HG02571 (cell line): ENCODE measurements at regions not wholly inside any gene's neighbourhood (a gene's known extent, or its start where the extent isn't known, plus 50 kb on each side); places are given as distances from the start of the nearest gene placed in this dataset.

Experiments
- ATAC-seq: cut with Tn5 transposase; IDR thresholded peaks from one replicate; pipeline ENCODE4 v1.9.1; 2021; ENCODE audit warnings: mild to moderate bottlenecking, moderate library complexity; ENCODE audit not compliant: unreplicated experiment

- no peak for ATAC-seq
These were observed 58.7 kb downstream of the OTOL1 start for GRCh38 chr3:161555320-161555719.

GRCh38 chr3:161556533-161556932, 59.9 kb downstream of the OTOL1 start:
- ATAC-seq = no peak

GRCh38 chr3:161556941-161557340, 60.3 kb downstream of the OTOL1 start:
- no peak for ATAC-seq

- ATAC-seq = no peak
These were observed 61.0 kb downstream of the OTOL1 start for GRCh38 chr3:161557445-161558150.

- ATAC-seq = no peak
These were observed 61.6 kb downstream of the OTOL1 start for GRCh38 chr3:161558236-161558635.

- no peak for ATAC-seq
These were observed 62.8 kb downstream of the OTOL1 start for GRCh38 chr3:161559177-161559998.

GRCh38 chr3:161560008-161560637, 63.5 kb downstream of the OTOL1 start:
- ATAC-seq = no peak

GRCh38 chr3:161567577-161568361, 71.2 kb downstream of the OTOL1 start:
- no peak for ATAC-seq

GRCh38 chr3:161568671-161569070, 72.1 kb downstream of the OTOL1 start:
- no peak for ATAC-seq

- ATAC-seq = no peak
These were observed 75.3 kb downstream of the OTOL1 start for GRCh38 chr3:161571951-161572350.

- ATAC-seq = no peak
These were observed 76.5 kb downstream of the OTOL1 start for GRCh38 chr3:161573136-161573535.

GRCh38 chr3:161575901-161576300, 79.3 kb downstream of the OTOL1 start:
- no peak for ATAC-seq

- ATAC-seq = no peak
These were observed 79.7 kb downstream of the OTOL1 start for GRCh38 chr3:161576311-161576710.

- ATAC-seq = no peak
These were observed 80.3 kb downstream of the OTOL1 start for GRCh38 chr3:161576714-161577510.

GRCh38 chr3:161577662-161578061, 81.1 kb downstream of the OTOL1 start:
- no peak for ATAC-seq

- ATAC-seq = no peak
These were observed 83.0 kb downstream of the OTOL1 start for GRCh38 chr3:161579395-161580126.

GRCh38 chr3:161585922-161586321, 89.3 kb downstream of the OTOL1 start:
- ATAC-seq = no peak

- no peak for ATAC-seq
These were observed 90.1 kb downstream of the OTOL1 start for GRCh38 chr3:161586556-161587235.

- ATAC-seq = no peak
These were observed 102.0 kb downstream of the OTOL1 start for GRCh38 chr3:161598639-161599038.
